ENCODE measurements at regions not wholly inside any gene's neighbourhood (a gene's known extent, or its start where the extent isn't known, plus 50 kb on each side); places are given as distances from the start of the nearest gene placed in this dataset.

- H3K27ac Mint-ChIP-seq (ENCODE audit: unreplicated experiment): no peak overlapping the region
- no peak overlapping the region for H3K4me3 Mint-ChIP-seq (ENCODE audit: unreplicated experiment)
- H3K36me3 Mint-ChIP-seq (ENCODE audit: low read depth, unreplicated experiment): no peaks in the 10 kb centered on the region
- no peak for DNase-seq (ENCODE audit: low spot score)
- H3K27me3 Mint-ChIP-seq (ENCODE audit: unreplicated experiment): no peaks in the 10 kb centered on the region
- H3K9me3 Mint-ChIP-seq (ENCODE audit: unreplicated experiment): no peaks in the 10 kb centered on the region
- no peaks in the 10 kb centered on the region for H3K4me1 Mint-ChIP-seq (ENCODE audit: unreplicated experiment)
- no peak for TF ChIP-seq CTCF (IDR thresholded peaks at IDR 0.05; ENCODE audit: unreplicated experiment)
Measured at GRCh38 chr11:96658436-96658835, 268.6 kb downstream of the JRKL start.

- Mint-ChIP-seq H3K4me1 (ENCODE audit: unreplicated experiment) (no peaks in the 10 kb centered on the region), H3K36me3 (ENCODE audit: low read depth, unreplicated experiment) (no peaks in the 10 kb centered on the region), H3K4me3 (ENCODE audit: unreplicated experiment) (no peak overlapping the region), H3K9me3 (ENCODE audit: unreplicated experiment) (no peaks in the 10 kb centered on the region), H3K27ac (ENCODE audit: unreplicated experiment) (no peak overlapping the region), H3K27me3 (ENCODE audit: unreplicated experiment) (no peaks in the 10 kb centered on the region)
- no peak for TF ChIP-seq CTCF (IDR thresholded peaks at IDR 0.05; ENCODE audit: unreplicated experiment)
- DNase-seq (ENCODE audit: low spot score): no peak
Measured at GRCh38 chr11:96664110-96664509, 274.3 kb downstream of the JRKL start.

- no peak for TF ChIP-seq CTCF (IDR thresholded peaks at IDR 0.05; ENCODE audit: unreplicated experiment)
- Mint-ChIP-seq H3K4me3 (ENCODE audit: unreplicated experiment) (no peak overlapping the region), H3K9me3 (ENCODE audit: unreplicated experiment) (no peaks in the 10 kb centered on the region), H3K27me3 (ENCODE audit: unreplicated experiment) (no peaks in the 10 kb centered on the region), H3K4me1 (ENCODE audit: unreplicated experiment) (no peaks in the 10 kb centered on the region), H3K36me3 (ENCODE audit: low read depth, unreplicated experiment) (no peaks in the 10 kb centered on the region), H3K27ac (ENCODE audit: unreplicated experiment) (no peak overlapping the region)
- DNase-seq (ENCODE audit: low spot score): no peak
Measured at GRCh38 chr11:96680211-96681018, 290.6 kb downstream of the JRKL start.

GRCh38 chr11:96681019-96681716, 291.4 kb downstream of the JRKL start:
- no peak overlapping the region for H3K4me3 Mint-ChIP-seq (ENCODE audit: unreplicated experiment)

More at GRCh38 chr11:96681019-96681716, 291.4 kb downstream of the JRKL start:
- Mint-ChIP-seq H3K27ac (ENCODE audit: unreplicated experiment) (no peak overlapping the region), H3K27me3 (ENCODE audit: unreplicated experiment) (no peaks in the 10 kb centered on the region), H3K4me1 (ENCODE audit: unreplicated experiment) (no peaks in the 10 kb centered on the region), H3K36me3 (ENCODE audit: low read depth, unreplicated experiment) (no peaks in the 10 kb centered on the region), H3K9me3 (ENCODE audit: unreplicated experiment) (no peaks in the 10 kb centered on the region)
- TF ChIP-seq CTCF (IDR thresholded peaks at IDR 0.05; ENCODE audit: unreplicated experiment): no peak
- no peak for DNase-seq (ENCODE audit: low spot score)
